K562 (cell line): ENCODE measurements at regions not wholly inside any gene's neighbourhood (a gene's known extent, or its start where the extent isn't known, plus 50 kb on each side); places are given as distances from the start of the nearest gene placed in this dataset.

ENCODE experiments used
- HMG20B ChIP-seq: fragments of 250-450 bp; sonication (Bioruptor Pico); IDR thresholded peaks from 2 replicates; pipeline ENCODE4 v1.5.0; 2021; ENCODE audit warnings: mild to moderate bottlenecking
- LCOR ChIP-seq: sonication (generic); formaldehyde crosslinking; IDR thresholded peaks from 2 replicates; pipeline ENCODE4 v1.8.0; 2022; ENCODE audit warnings: mild to moderate bottlenecking, missing genetic modification reagents
- MYBL2 ChIP-seq, 2 experiments: fragments of 450-650 bp in 1 of 2; sonication (generic) in 1 of 2; formaldehyde crosslinking in 1 of 2; IDR thresholded peaks; 2 replicates each; pipeline versions ENCODE4 v1.6.1 to v1.8.1; 2017 to 2022; ENCODE audit warnings: borderline replicate concordance in 1 of 2, inconsistent platforms in 1 of 2, low read depth in 1 of 2, mild to moderate bottlenecking in 1 of 2, missing genetic modification reagents in 1 of 2, moderate library complexity in 1 of 2
- RFX7 ChIP-seq: fragments of 250-450 bp; sonication (Bioruptor Pico); IDR thresholded peaks from 2 replicates; pipeline ENCODE4 v1.5.1; 2021; ENCODE audit warnings: mild to moderate bottlenecking
- RUNX1 ChIP-seq: sonication (generic); IDR thresholded peaks from 2 replicates; pipeline ENCODE4 v1.6.1; 2016; ENCODE audit warnings: antibody characterized with exemption, low read depth
- SMARCA5 ChIP-seq: fragments of 450-650 bp; IDR thresholded peaks from 2 replicates; pipeline ENCODE4 v1.6.1; 2016
- ZNF121 ChIP-seq: sonication (generic); formaldehyde crosslinking; conservative IDR thresholded peaks from 2 replicates; pipeline ENCODE4 v1.8.0; 2022; ENCODE audit warnings: missing genetic modification reagents
- TF ChIP-seq, protein P1 (sequence below): fragments of 250-450 bp; sonication (Bioruptor Pico); IDR thresholded peaks from 2 replicates; pipeline ENCODE4 v1.5.0; 2021; ENCODE audit warnings: mild to moderate bottlenecking, moderate library complexity
- TF ChIP-seq, protein P2 (sequence below): fragments of 250-450 bp; sonication (Bioruptor Pico); IDR thresholded peaks from 2 replicates; pipeline ENCODE4 v1.4.0; 2020; ENCODE audit warnings: mild to moderate bottlenecking

GRCh38 chr7:153532326-153532725 lies 519.9 kb upstream of the DPP6 start (continued):
- TF ChIP-seq, protein P1, sequence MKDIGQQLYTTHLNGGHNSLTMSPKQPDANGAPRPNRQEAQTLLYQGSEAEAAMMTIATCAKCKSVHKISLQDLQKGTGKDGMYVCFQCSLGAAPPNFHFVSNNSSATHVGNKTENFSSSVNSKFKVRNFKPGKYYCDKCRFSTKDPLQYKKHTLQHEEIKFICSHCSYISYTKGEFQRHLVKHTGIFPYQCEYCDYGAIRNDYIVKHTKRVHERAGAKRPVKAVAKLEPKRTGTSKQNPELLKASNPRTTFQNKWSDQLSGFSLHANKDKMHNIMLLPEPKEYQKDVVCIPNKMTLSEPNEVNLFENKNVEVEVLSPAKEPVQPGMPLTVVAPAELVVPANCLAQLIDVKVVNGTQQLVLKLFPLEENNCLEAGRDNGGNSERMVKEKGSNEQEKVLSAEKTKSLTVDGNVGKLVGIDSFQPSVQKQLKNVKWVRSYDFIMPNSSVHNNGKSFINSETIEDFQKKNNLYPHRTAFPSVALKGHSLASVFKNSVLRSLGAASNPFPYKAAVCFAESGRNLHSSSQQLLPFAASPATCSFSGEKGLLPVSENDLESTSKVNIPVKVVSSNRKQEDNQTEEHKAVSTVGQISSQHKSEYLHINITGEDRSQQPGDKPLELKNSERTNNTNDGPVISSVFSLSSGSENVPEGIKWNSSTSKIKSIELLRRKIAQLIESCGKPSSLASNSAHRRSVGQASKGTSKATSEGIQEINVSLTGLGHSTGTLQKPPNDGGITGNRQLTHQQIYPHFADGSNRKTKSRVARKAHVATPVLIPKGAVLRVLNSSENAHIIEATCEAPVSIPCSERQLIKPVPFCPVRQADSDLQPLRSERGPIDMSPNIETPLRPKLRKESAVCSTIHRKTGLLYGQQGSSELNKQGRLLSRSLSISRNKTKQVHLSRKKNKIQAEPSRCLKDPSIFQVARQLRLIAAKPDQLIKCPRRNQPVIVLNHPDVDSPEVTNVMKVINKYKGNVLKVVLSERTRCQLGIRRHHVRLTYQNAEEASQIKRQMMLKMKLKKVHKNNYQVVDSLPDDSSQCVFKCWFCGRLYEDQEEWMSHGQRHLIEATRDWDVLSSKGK (CRISPR knock-in tag), result no peak
- TF ChIP-seq HMG20B (no peak), RFX7 (no peak), RUNX1 (no peak), MYBL2 (IDR thresholded peaks at IDR 0.05; ENCODE audit: low read depth) (no peak), MYBL2 (CRISPR knock-in tag; IDR thresholded peaks at IDR 0.05; ENCODE audit: borderline replicate concordance) (no peak), LCOR (CRISPR knock-in tag) (no peak), SMARCA5 (no peak), ZNF121 (CRISPR knock-in tag) (no peak)
- TF ChIP-seq, protein P2, sequence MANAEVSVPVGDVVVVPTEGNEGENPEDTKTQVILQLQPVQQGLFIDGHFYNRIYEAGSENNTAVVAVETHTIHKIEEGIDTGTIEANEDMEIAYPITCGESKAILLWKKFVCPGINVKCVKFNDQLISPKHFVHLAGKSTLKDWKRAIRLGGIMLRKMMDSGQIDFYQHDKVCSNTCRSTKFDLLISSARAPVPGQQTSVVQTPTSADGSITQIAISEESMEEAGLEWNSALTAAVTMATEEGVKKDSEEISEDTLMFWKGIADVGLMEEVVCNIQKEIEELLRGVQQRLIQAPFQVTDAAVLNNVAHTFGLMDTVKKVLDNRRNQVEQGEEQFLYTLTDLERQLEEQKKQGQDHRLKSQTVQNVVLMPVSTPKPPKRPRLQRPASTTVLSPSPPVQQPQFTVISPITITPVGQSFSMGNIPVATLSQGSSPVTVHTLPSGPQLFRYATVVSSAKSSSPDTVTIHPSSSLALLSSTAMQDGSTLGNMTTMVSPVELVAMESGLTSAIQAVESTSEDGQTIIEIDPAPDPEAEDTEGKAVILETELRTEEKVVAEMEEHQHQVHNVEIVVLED (CRISPR knock-in tag), result no peak
